Pancreas (tissue), 10 donors: ENCODE measurements at regions not wholly inside any gene's neighbourhood (a gene's known extent, or its start where the extent isn't known, plus 50 kb on each side); places are given as distances from the start of the nearest gene placed in this dataset.
"Not testable (repeated sequence)": the region's sequence is repeated elsewhere in the genome, so short reads cannot be mapped to it uniquely, and the experiment has no call there.

Experiments
- ATAC-seq, 4 donors: fragments of 200-7000 bp; cut with Tn5 transposase; one replicate each; pipeline versions ENCODE4 v1.8.0 to v1.9.1; 2020; ENCODE audit warnings: mild to moderate bottlenecking in 4 of 4, moderate library complexity in 4 of 4
- DNase-seq, 6 donors: peaks; one replicate each; pipeline ENCODE4 v3.0.0-alpha.2; 2020
- FAIRE-seq: peaks from 2 replicates; lab custom pipeline; 2012; peaks lifted over from hg19 to GRCh38; lab: Jason Lieb, UNC
- H3K27ac ChIP-seq, 4 donors: fragments of 200-600 bp; sonication (generic); 1 replicate in 3 of 4; 2 replicates in 1 of 4; pipeline versions ENCODE4 v1.5.0 to v1.8.0; 2020
- H3K27me3 ChIP-seq, 4 donors: fragments of 200-600 bp; one replicate each; pipeline ENCODE4 v1.8.0; 2021
- H3K36me3 ChIP-seq, 3 donors: fragments of 200-600 bp; sonication (generic) in 1 of 3; one replicate each; pipeline versions ENCODE4 v1.5.0 to v1.8.0; 2020 to 2021
- H3K4me1 ChIP-seq, 3 donors: fragments of 200-600 bp; one replicate each; pipeline ENCODE4 v1.8.0; 2021
- H3K4me3 ChIP-seq, 4 donors: fragments of 200-600 bp; sonication (generic) in 2 of 4; one replicate each; pipeline versions ENCODE4 v1.5.0 to v1.8.0; 2020 to 2021
- H3K9me3 ChIP-seq, 4 donors: fragments of 200-600 bp; one replicate each; pipeline ENCODE4 v1.8.0; 2021
- CTCF ChIP-seq, 4 donors: fragments of 200-600 bp; sonication (generic) in 3 of 4; IDR thresholded peaks; one replicate each; pipeline versions ENCODE4 v1.5.0 to v1.8.0; 2021; ENCODE audit warnings: antibody characterized with exemption in 4 of 4
- WGBS, 2 donors: extraction: QIAGEN DNeasy Blood & Tissue Kit; methylation state at CpG; one replicate each; pipeline ENCODE4 v1.1.7; 2013; 5-methylcytosine and 5-hydroxymethylcytosine counted together
- intact Hi-C, 3 donors: fragments of 100-400 bp; cut with DNase I; formaldehyde crosslinking; loops; one replicate each; pipeline versions ENCODE4 v1.11.1 to v1.14.2; 2022
- donor health status: healthy with polysubstance abuse.
- donor health status: DM: no; HTN: no; CAD: no; lungs with moderate emphysema.
- donor health status: DM: no; HTN: no; CAD: no.
- donor health status: control.
- donor health status: control.
- donor health status: Bipolar disorder and iron deficiency.
- donor health status: DM: yes; HTN: yes; CAD: no.
- donor health status: DM: no; HTN: no; CAD: no.
- donor health status: DM: no; HTN: no; CAD: no.
- donor health status: DM: yes; HTN: yes; CAD: no.

DNA sequence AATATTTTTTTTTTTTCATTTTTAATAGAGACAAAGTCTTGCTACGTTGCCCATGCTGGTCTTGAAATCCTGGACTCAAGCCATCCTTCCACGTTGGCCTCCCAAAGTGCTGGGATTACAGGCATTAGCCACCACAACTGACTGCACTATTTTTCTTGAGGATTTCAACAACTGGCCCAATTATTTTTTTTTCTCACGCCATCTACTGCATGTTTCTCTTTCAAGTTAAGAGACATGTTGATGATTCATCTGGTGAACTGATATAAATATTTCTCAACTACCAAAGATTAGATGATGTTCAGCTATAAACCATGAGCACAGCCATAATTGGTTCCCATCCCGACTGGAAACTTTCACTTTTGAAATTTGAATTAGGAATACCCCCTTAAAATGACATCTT is 688.4 kb upstream of the SYT4 start:
- FAIRE-seq, result no peak
- H3K9me3 ChIP-seq, result no peaks in the 10 kb centered on the region

GRCh38 chr18:43970656-43971055 is 693.4 kb upstream of the SYT4 start:
- no peak for TF ChIP-seq CTCF (IDR thresholded peaks at IDR 0.05)
- no peaks in the 10 kb centered on the region for H3K9me3 ChIP-seq
- no peak overlapping the region for H3K4me3 ChIP-seq
- 92 to 93% methylated on average over 4 of the region's 4 CpGs for WGBS, 2 donors
- no peak for ATAC-seq
- H3K36me3 ChIP-seq, result no peaks in the 10 kb centered on the region
- H3K27me3 ChIP-seq, result no peaks in the 10 kb centered on the region
- no peak for DNase-seq
- no peak for FAIRE-seq
- intact Hi-C loops, result no loop called here
- H3K27ac ChIP-seq, result no peak overlapping the region
- H3K4me1 ChIP-seq, result no peaks in the 10 kb centered on the region

More for the DNA sequence above, 688.4 kb upstream of the SYT4 start:
- Histone ChIP-seq H3K27me3 (no peaks in the 10 kb centered on the region), H3K4me3 (no peak overlapping the region), H3K27ac (no peak overlapping the region), H3K4me1 (no peaks in the 10 kb centered on the region), H3K36me3 (no peaks in the 10 kb centered on the region)
- intact Hi-C loops, result no loop called here
- no peak for ATAC-seq
- DNase-seq, result no peak
- TF ChIP-seq CTCF (IDR thresholded peaks at IDR 0.05), result no peak
- WGBS, 2 donors, result 70% methylated on average over 4 of the region's 4 CpGs

GRCh38 chr18:43978174-43978573 is 700.9 kb upstream of the SYT4 start:
- no peaks in the 10 kb centered on the region for H3K4me1 ChIP-seq
- DNase-seq (no peak), ATAC-seq (no peak), FAIRE-seq (no peak)
- no peaks in the 10 kb centered on the region for H3K9me3 ChIP-seq
- TF ChIP-seq CTCF (IDR thresholded peaks at IDR 0.05), result no peak
- H3K27ac ChIP-seq, result no peak overlapping the region
- no peaks in the 10 kb centered on the region for H3K36me3 ChIP-seq
- intact Hi-C loops, result no loop called here
- no peak overlapping the region for H3K4me3 ChIP-seq
- H3K27me3 ChIP-seq, result no peaks in the 10 kb centered on the region
- 63 to 69% methylated on average over 4 of the region's 4 CpGs for WGBS, 2 donors

DNA sequence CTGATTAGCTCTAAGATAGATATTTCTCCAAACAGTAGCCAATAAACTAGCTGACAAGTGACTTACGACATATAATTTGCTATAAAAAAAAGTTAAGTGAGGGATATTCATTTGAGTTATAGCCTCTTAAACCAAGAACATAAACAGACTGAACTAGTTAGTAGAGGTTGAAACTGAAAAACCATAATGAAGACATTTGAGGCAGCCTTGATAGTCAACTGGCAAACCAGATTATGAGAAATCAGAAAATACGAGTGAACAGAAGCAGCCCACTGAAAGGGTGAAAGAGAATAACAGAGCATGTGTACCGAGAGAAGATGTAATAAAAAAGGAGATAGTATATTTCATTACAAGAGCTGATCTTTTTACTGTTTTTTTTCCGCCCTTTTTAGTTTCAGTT is 698.1 kb upstream of the SETBP1 start:
- ATAC-seq (no peak), DNase-seq (no peak), FAIRE-seq (no peak)
- Histone ChIP-seq H3K27ac (no peak overlapping the region), H3K27me3 (no peaks in the 10 kb centered on the region), H3K4me1 (no peaks in the 10 kb centered on the region), H3K9me3 (no peaks in the 10 kb centered on the region), H3K36me3 (no peaks in the 10 kb centered on the region), H3K4me3 (no peak overlapping the region)
- no peak for TF ChIP-seq CTCF (IDR thresholded peaks at IDR 0.05)
- intact Hi-C loops, result no loop called here
- 80 to 90% methylated on average over 4 of the region's 4 CpGs for WGBS, 2 donors

GRCh38 chr18:43987061-43987460 is 693.6 kb upstream of the SETBP1 start:
- intact Hi-C loops, H3K9me3 ChIP-seq, H3K36me3 ChIP-seq, H3K27me3 ChIP-seq, H3K4me3 ChIP-seq, H3K4me1 ChIP-seq, FAIRE-seq, ATAC-seq, H3K27ac ChIP-seq, DNase-seq: not testable (repeated sequence)
- 51 to 62% methylated on average over 4 of the region's 4 CpGs for WGBS, 2 donors

DNA sequence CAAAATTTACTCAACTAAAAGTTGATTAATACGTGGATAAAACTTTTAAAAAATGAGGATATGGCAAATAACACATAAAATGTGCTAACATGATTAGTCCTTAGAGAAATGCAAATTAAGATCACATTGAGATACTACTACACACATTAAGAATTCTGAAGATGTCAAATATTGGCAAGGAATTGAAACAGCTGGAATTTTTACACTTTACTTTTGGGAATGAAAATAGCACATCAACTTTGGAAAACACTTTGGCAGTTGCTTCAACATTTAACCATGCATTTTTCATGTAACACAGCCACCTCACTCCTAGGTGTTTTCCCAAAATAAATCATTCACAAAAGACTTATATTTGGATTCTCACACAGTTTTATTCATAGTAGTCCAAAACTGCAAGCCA is 687.9 kb upstream of the SETBP1 start:
- DNase-seq (no peak), ATAC-seq (no peak), FAIRE-seq (no peak)
- intact Hi-C loops, result no loop called here
- WGBS, 2 donors, result 69 to 71% methylated on average over 1 of the region's 1 CpG
- H3K27me3 ChIP-seq, result no peaks in the 10 kb centered on the region
- H3K36me3 ChIP-seq, result no peaks in the 10 kb centered on the region
- no peak for TF ChIP-seq CTCF (IDR thresholded peaks at IDR 0.05)
- H3K27ac ChIP-seq, result no peak overlapping the region
- H3K9me3 ChIP-seq, result no peaks in the 10 kb centered on the region
- no peaks in the 10 kb centered on the region for H3K4me1 ChIP-seq
- no peak overlapping the region for H3K4me3 ChIP-seq
